ENCODE measurements at regions not wholly inside any gene's neighbourhood (a gene's known extent, or its start where the extent isn't known, plus 50 kb on each side); places are given as distances from the start of the nearest gene placed in this dataset.

- Histone ChIP-seq H3K36me3 (no peaks in the 10 kb centered on the region), H3K9me3 (no peaks in the 10 kb centered on the region), H3K4me1 (no peaks in the 10 kb centered on the region), H3K4me3 (no peak overlapping the region), H3K27ac (no peak overlapping the region), H3K27me3 (peaks cover 0 to 4% of the 10 kb centered on the region in 2 donors)
- ATAC-seq, result no peak
- DNase-seq, result no peak
- intact Hi-C loops (cut with DNase I), result no loop called here
- no peak for TF ChIP-seq CTCF (IDR thresholded peaks at IDR 0.05)
Observed at GRCh38 chr6:163951326-163951725, 536.8 kb downstream of the QKI start.

DNA sequence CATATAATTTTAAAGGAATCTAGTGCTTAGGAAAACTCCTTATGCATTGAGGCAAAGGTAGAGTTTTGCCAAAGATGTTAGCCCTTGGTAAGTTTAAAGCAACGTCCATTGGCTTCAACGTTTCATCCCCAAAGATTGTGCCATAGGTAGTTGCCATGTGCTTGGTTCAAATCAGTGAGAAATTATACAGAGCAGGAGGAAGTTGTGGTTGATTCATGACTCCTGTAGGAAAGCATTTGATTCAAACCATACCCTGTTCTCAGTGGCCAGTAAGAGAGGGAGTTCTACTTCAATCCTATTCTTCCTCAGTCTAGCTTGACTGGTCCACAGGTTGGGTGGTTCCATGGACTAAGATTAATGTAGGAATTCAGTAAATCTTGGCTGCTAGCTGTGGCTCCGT lies 535.6 kb downstream of the QKI start:
- no peaks in the 10 kb centered on the region for H3K36me3 ChIP-seq
- H3K9me3 ChIP-seq, result no peaks in the 10 kb centered on the region
- H3K4me1 ChIP-seq, result no peaks in the 10 kb centered on the region
- intact Hi-C loops (cut with DNase I), result no loop called here
- no peak overlapping the region for H3K27ac ChIP-seq
- no peak for TF ChIP-seq CTCF (IDR thresholded peaks at IDR 0.05)
- ATAC-seq (no peak), DNase-seq (no peak)
- no peak overlapping the region for H3K4me3 ChIP-seq
- H3K27me3 ChIP-seq, result peaks cover 0 to 4% of the 10 kb centered on the region in 2 donors

- intact Hi-C loops (cut with DNase I), result no loop called here
- Histone ChIP-seq H3K27me3 (no peaks in the 10 kb centered on the region), H3K4me3 (no peak overlapping the region), H3K36me3 (no peaks in the 10 kb centered on the region), H3K9me3 (no peaks in the 10 kb centered on the region), H3K4me1 (no peaks in the 10 kb centered on the region), H3K27ac (no peak overlapping the region)
- no peak for TF ChIP-seq CTCF (IDR thresholded peaks at IDR 0.05)
- DNase-seq (no peak), ATAC-seq (no peak)
Observed at GRCh38 chr6:163949431-163949830, 534.9 kb downstream of the QKI start.

- ATAC-seq (no peak), DNase-seq (no peak)
- no peaks in the 10 kb centered on the region for H3K4me1 ChIP-seq
- no peaks in the 10 kb centered on the region for H3K36me3 ChIP-seq
- peaks cover 0 to 11% of the 10 kb centered on the region in 2 donors for H3K27me3 ChIP-seq
- H3K9me3 ChIP-seq, result no peaks in the 10 kb centered on the region
- intact Hi-C loops (cut with DNase I), result no loop called here
- no peak for TF ChIP-seq CTCF (IDR thresholded peaks at IDR 0.05)
- no peak overlapping the region for H3K4me3 ChIP-seq
- no peak overlapping the region for H3K27ac ChIP-seq
Observed at GRCh38 chr6:163948250-163948649, 533.7 kb downstream of the QKI start.

GRCh38 chr6:163947276-163947675 lies 532.8 kb downstream of the QKI start:
- intact Hi-C loops (cut with DNase I), result no loop called here
- Histone ChIP-seq H3K4me1 (no peaks in the 10 kb centered on the region), H3K4me3 (no peak overlapping the region), H3K36me3 (no peaks in the 10 kb centered on the region), H3K27ac (no peak overlapping the region), H3K27me3 (peaks cover 0 to 18% of the 10 kb centered on the region in 2 donors), H3K9me3 (no peaks in the 10 kb centered on the region)
- DNase-seq (no peak), ATAC-seq (no peak)
- TF ChIP-seq CTCF (IDR thresholded peaks at IDR 0.05), result no peak
